ENCODE measurements at regions not wholly inside any gene's neighbourhood (a gene's known extent, or its start where the extent isn't known, plus 50 kb on each side); places are given as distances from the start of the nearest gene placed in this dataset.

DNA sequence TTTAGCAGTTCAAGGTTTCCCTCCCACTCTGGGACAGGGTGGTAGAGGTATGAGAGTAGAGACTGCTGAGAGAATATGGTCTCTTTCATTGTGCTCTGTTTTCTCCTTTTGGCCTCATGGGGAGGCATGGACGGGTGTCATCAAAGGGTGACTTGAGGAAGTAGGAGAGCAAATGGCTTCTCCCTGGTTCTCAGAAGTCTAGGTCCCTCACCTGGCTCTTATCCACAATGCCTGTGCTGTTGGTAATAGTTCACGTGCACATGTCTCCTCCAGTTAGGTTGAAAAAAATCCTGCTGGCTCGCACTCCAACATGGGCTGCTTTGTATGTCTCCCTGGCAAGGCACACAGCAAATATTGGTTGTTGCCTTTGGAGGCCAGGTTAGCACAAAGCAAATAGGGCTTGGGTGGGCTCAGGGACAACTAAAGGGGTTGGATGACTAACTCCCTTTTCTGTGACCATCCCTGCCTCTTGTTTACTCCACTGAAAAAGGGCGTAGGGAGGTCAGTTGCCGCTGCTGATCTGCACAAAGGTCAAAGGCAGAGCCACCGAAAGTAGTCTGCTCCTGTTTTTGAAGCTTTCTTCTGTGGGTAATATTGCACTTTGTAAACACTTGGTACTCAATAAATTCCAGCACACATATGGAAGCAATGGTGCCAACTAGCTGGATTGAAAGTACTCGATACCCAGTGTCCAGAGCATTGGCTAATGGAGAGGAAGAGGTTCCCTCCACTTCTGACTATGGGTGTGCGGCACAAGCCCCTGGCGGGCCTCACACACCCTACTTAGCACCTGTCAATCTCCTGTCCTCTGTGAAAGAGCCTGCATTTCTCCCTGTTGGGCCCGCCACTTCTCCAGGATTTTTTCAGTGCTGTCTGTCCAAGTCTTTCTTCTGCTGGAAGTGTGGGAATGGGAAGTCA, 121.8 kb downstream of the SLC38A6 start:
- no peak for TF ChIP-seq POLR2A (IDR thresholded peaks at IDR 0.05)
- TF ChIP-seq, protein P1, sequence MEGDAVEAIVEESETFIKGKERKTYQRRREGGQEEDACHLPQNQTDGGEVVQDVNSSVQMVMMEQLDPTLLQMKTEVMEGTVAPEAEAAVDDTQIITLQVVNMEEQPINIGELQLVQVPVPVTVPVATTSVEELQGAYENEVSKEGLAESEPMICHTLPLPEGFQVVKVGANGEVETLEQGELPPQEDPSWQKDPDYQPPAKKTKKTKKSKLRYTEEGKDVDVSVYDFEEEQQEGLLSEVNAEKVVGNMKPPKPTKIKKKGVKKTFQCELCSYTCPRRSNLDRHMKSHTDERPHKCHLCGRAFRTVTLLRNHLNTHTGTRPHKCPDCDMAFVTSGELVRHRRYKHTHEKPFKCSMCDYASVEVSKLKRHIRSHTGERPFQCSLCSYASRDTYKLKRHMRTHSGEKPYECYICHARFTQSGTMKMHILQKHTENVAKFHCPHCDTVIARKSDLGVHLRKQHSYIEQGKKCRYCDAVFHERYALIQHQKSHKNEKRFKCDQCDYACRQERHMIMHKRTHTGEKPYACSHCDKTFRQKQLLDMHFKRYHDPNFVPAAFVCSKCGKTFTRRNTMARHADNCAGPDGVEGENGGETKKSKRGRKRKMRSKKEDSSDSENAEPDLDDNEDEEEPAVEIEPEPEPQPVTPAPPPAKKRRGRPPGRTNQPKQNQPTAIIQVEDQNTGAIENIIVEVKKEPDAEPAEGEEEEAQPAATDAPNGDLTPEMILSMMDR (IDR thresholded peaks at IDR 0.05), result no peak
